ENCODE measurements at regions not wholly inside any gene's neighbourhood (a gene's known extent, or its start where the extent isn't known, plus 50 kb on each side); places are given as distances from the start of the nearest gene placed in this dataset.

DNA sequence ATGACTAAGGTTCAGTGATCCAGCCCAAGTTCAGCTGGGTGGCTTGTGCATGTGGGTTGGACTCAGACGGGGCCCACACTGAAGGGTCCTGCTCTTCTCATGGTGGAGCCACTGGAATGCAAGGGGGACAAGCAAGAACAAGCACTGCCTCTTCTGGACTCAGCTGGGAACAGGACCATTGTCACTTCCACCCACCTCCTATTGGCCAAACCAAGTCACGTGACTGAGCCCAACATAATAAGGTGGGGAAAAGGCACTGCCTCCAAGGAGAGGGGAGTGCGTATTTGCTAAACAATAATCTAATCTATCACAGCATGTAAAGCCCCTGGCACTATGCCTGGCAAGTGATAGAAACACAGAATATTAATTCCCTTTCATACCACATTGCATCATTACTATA is 87.1 kb downstream of the CHST1 start:
- Histone ChIP-seq H3K9me3 (ENCODE audit: control insufficient read depth, insufficient read depth, low read length) (no peaks in the 10 kb centered on the region), H3K4me1 (ENCODE audit: control insufficient read depth, insufficient read depth, low read length) (no peaks in the 10 kb centered on the region), H3K9me1 (ENCODE audit: insufficient read depth, low read length) (no peaks in the 10 kb centered on the region), H3K56ac (ENCODE audit: extremely low read depth, insufficient read depth, low read length) (no peak overlapping the region), H4K91ac (ENCODE audit: insufficient read depth, low read depth, low read length) (no peak overlapping the region), H3K9ac (ENCODE audit: low read depth, low read length) (no peak overlapping the region), H2AK9ac (replicated peaks; ENCODE audit: low read depth, low read length, poor library complexity) (no peak overlapping the region), H4K20me1 (ENCODE audit: insufficient read depth, low read length) (no peaks in the 10 kb centered on the region), H2BK120ac (ENCODE audit: low read depth, low read length) (no peak overlapping the region), H4K8ac (ENCODE audit: low read depth in 2 of 2, low read length in 2 of 2) (no peak overlapping the region), H4K5ac (ENCODE audit: low read depth, low read length) (no peak overlapping the region), H3K27ac (ENCODE audit: insufficient read depth, low read length) (no peak overlapping the region), H3K23ac (ENCODE audit: low read depth, low read length) (no peak overlapping the region), H3K4ac (ENCODE audit: low read depth, low read length) (no peak overlapping the region), H3K4me2 (ENCODE audit: low read depth, low read length) (no peak overlapping the region), H3K14ac (replicated peaks; ENCODE audit: low read depth, low read length) (no peak overlapping the region), H3K18ac (ENCODE audit: low read depth, low read length) (no peak overlapping the region), H2BK15ac (ENCODE audit: low read depth, low read length) (no peak overlapping the region), H2AFZ (replicated peaks; ENCODE audit: low read length, poor library complexity) (no peak overlapping the region), H3K36me3 (ENCODE audit: control insufficient read depth, insufficient read depth, low read length) (no peaks in the 10 kb centered on the region), H3K79me1 (ENCODE audit: low read depth in 1 of 2, low read length in 2 of 2) (no peaks in the 10 kb centered on the region), H3K27me3 (ENCODE audit: control insufficient read depth, insufficient read depth, low read length) (no peaks in the 10 kb centered on the region), H2AK5ac (ENCODE audit: low read depth, low read length) (no peak overlapping the region), H2BK5ac (ENCODE audit: low read depth, low read length, poor library complexity, severe bottlenecking) (no peak overlapping the region), H2BK20ac (ENCODE audit: low read depth, low read length) (no peak overlapping the region), H3K4me3 (ENCODE audit: insufficient read depth, low read depth, low read length) (no peak overlapping the region)
- ChIA-PET CTCF (no interaction called here), POLR2A (ENCODE audit: unreplicated experiment) (no interaction called here)
- dilution Hi-C loops (cut with HindIII; ENCODE audit: low sequenced_read_pairs, unreplicated experiment) = no loop called here
- WGBS, 2 experiments (ENCODE audit: extremely low coverage in 2 of 2, insufficient read length in 1 of 2) = no CpG with 5 or more reads among the region's 3 CpGs
- DNase-seq (no peak), ATAC-seq (ENCODE audit: low read depth) (no peak)
- BruUV-seq (replicated peaks) = no TSS peak
- intact Hi-C loops (cut with micrococcal nuclease) = no loop called here
- in situ Hi-C loops (cut with MboI; ENCODE audit: low sequenced_read_pairs) = no loop called here
- no peak for TF ChIP-seq RFX5 (IDR thresholded peaks at IDR 0.05; ENCODE audit: low read depth, low read length)
- TF ChIP-seq, protein P1, sequence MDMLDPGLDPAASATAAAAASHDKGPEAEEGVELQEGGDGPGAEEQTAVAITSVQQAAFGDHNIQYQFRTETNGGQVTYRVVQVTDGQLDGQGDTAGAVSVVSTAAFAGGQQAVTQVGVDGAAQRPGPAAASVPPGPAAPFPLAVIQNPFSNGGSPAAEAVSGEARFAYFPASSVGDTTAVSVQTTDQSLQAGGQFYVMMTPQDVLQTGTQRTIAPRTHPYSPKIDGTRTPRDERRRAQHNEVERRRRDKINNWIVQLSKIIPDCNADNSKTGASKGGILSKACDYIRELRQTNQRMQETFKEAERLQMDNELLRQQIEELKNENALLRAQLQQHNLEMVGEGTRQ (IDR thresholded peaks at IDR 0.05; ENCODE audit: low read depth, low read length) = no peak

Measured in IMR-90 (cell line).